ENCODE measurements at regions not wholly inside any gene's neighbourhood (a gene's known extent, or its start where the extent isn't known, plus 50 kb on each side); places are given as distances from the start of the nearest gene placed in this dataset.

- Mint-ChIP-seq H3K4me3 (no peak overlapping the region), H3K27me3 (no peaks in the 10 kb centered on the region), H3K9me3 (no peaks in the 10 kb centered on the region), H3K27ac (peak overlapping the region in 1 of 6 donors; percentile 68), H3K36me3 (peaks cover 7 to 14% of the 10 kb centered on the region in 2 donors), H3K4me1 (no peaks in the 10 kb centered on the region)
- ATAC-seq (ENCODE audit: low read depth in 2 of 2) = no peak
- DNase-seq = no peak
Observed at GRCh38 chr4:128351502-128351901, 63.9 kb upstream of the PGRMC2 start.

- DNase-seq = no peak
- H3K36me3 Mint-ChIP-seq = peaks cover 7 to 20% of the 10 kb centered on the region in 2 donors
- no peak overlapping the region for H3K4me3 Mint-ChIP-seq
- no peak overlapping the region for H3K27ac Mint-ChIP-seq
- H3K4me1 Mint-ChIP-seq = no peaks in the 10 kb centered on the region
- no peaks in the 10 kb centered on the region for H3K9me3 Mint-ChIP-seq
- no peaks in the 10 kb centered on the region for H3K27me3 Mint-ChIP-seq
- no peak for ATAC-seq (ENCODE audit: low read depth in 2 of 2)
Observed at GRCh38 chr4:128350449-128351045, 62.9 kb upstream of the PGRMC2 start.

- Mint-ChIP-seq H3K9me3 (no peaks in the 10 kb centered on the region), H3K4me1 (no peaks in the 10 kb centered on the region), H3K36me3 (peaks cover 7 to 21% of the 10 kb centered on the region in 2 donors), H3K27ac (peak overlapping the region in 1 of 6 donors; percentile 5), H3K4me3 (no peak overlapping the region), H3K27me3 (no peaks in the 10 kb centered on the region)
- no peak for DNase-seq
- no peak for ATAC-seq (ENCODE audit: low read depth in 2 of 2)
Observed at GRCh38 chr4:128349921-128350320, 62.3 kb upstream of the PGRMC2 start.

- H3K4me1 Mint-ChIP-seq = no peaks in the 10 kb centered on the region
- H3K9me3 Mint-ChIP-seq = no peaks in the 10 kb centered on the region
- ATAC-seq (ENCODE audit: low read depth in 2 of 2) (no peak), DNase-seq (no peak)
- H3K36me3 Mint-ChIP-seq = peaks cover 7 to 21% of the 10 kb centered on the region in 2 donors
- no peaks in the 10 kb centered on the region for H3K27me3 Mint-ChIP-seq
- no peak overlapping the region for H3K4me3 Mint-ChIP-seq
- H3K27ac Mint-ChIP-seq = no peak overlapping the region
Observed at GRCh38 chr4:128347930-128348660, 60.5 kb upstream of the PGRMC2 start.

GRCh38 chr4:128347175-128347868 is 59.7 kb upstream of the PGRMC2 start:
- Mint-ChIP-seq H3K27ac (no peak overlapping the region), H3K4me1 (no peaks in the 10 kb centered on the region), H3K4me3 (no peak overlapping the region), H3K9me3 (no peaks in the 10 kb centered on the region), H3K36me3 (peaks cover 7 to 21% of the 10 kb centered on the region in 2 donors), H3K27me3 (no peaks in the 10 kb centered on the region)
- no peak for DNase-seq
- no peak for ATAC-seq (ENCODE audit: low read depth in 2 of 2)

GRCh38 chr4:128346054-128346716 is 58.6 kb upstream of the PGRMC2 start:
- Mint-ChIP-seq H3K36me3 (peaks cover 7 to 21% of the 10 kb centered on the region in 2 donors), H3K9me3 (peaks cover 0 to under 1% (median 0%) of the 10 kb centered on the region in 7 donors), H3K4me3 (no peak overlapping the region), H3K4me1 (no peaks in the 10 kb centered on the region), H3K27me3 (no peaks in the 10 kb centered on the region), H3K27ac (no peak overlapping the region)
- DNase-seq (no peak), ATAC-seq (ENCODE audit: low read depth in 2 of 2) (no peak)

- H3K9me3 Mint-ChIP-seq = peaks cover 0 to 2% (median 0%) of the 10 kb centered on the region in 7 donors
- no peaks in the 10 kb centered on the region for H3K4me1 Mint-ChIP-seq
- H3K27me3 Mint-ChIP-seq = no peaks in the 10 kb centered on the region
- H3K36me3 Mint-ChIP-seq = peaks cover 7 to 21% of the 10 kb centered on the region in 2 donors
- DNase-seq (no peak), ATAC-seq (ENCODE audit: low read depth in 2 of 2) (no peak)
- H3K27ac Mint-ChIP-seq = no peak overlapping the region
- no peak overlapping the region for H3K4me3 Mint-ChIP-seq
Observed at GRCh38 chr4:128345650-128346049, 58.0 kb upstream of the PGRMC2 start.

GRCh38 chr4:128342762-128343161 is 55.1 kb upstream of the PGRMC2 start:
- no peaks in the 10 kb centered on the region for H3K4me1 Mint-ChIP-seq
- H3K27ac Mint-ChIP-seq = peak overlapping the region in 1 of 6 donors; percentile 6
- H3K9me3 Mint-ChIP-seq = peaks cover 0 to 2% (median 0%) of the 10 kb centered on the region in 7 donors
- H3K4me3 Mint-ChIP-seq = no peak overlapping the region
- peaks cover 0 to 12% of the 10 kb centered on the region in 2 donors for H3K36me3 Mint-ChIP-seq
- no peak for ATAC-seq (ENCODE audit: low read depth in 2 of 2)
- no peaks in the 10 kb centered on the region for H3K27me3 Mint-ChIP-seq
- DNase-seq = no peak

GRCh38 chr4:128341634-128342033 is 54.0 kb upstream of the PGRMC2 start:
- no peak for DNase-seq
- H3K27me3 Mint-ChIP-seq = no peaks in the 10 kb centered on the region
- H3K4me3 Mint-ChIP-seq = no peak overlapping the region
- no peak overlapping the region for H3K27ac Mint-ChIP-seq
- ATAC-seq (ENCODE audit: low read depth in 2 of 2) = no peak
- H3K4me1 Mint-ChIP-seq = no peaks in the 10 kb centered on the region
- peaks cover 0 to 7% of the 10 kb centered on the region in 2 donors for H3K36me3 Mint-ChIP-seq
- H3K9me3 Mint-ChIP-seq = peaks cover 0 to 2% (median 0%) of the 10 kb centered on the region in 7 donors

- H3K27me3 Mint-ChIP-seq = no peaks in the 10 kb centered on the region
- peaks cover 0 to 2% (median 0%) of the 10 kb centered on the region in 7 donors for H3K9me3 Mint-ChIP-seq
- ATAC-seq (ENCODE audit: low read depth in 2 of 2) (no peak), DNase-seq (no peak)
- H3K4me3 Mint-ChIP-seq = no peak overlapping the region
- H3K36me3 Mint-ChIP-seq = no peaks in the 10 kb centered on the region
- H3K27ac Mint-ChIP-seq = no peak overlapping the region
- H3K4me1 Mint-ChIP-seq = no peaks in the 10 kb centered on the region
Observed at GRCh38 chr4:128338634-128339355, 51.2 kb upstream of the PGRMC2 start.

GRCh38 chr4:128337863-128338262 is 50.2 kb upstream of the PGRMC2 start:
- ATAC-seq (ENCODE audit: low read depth in 2 of 2) (no peak), DNase-seq (no peak)
- no peak overlapping the region for H3K27ac Mint-ChIP-seq
- H3K27me3 Mint-ChIP-seq = no peaks in the 10 kb centered on the region
- peaks cover 0 to 2% (median 0%) of the 10 kb centered on the region in 7 donors for H3K9me3 Mint-ChIP-seq
- no peak overlapping the region for H3K4me3 Mint-ChIP-seq
- H3K4me1 Mint-ChIP-seq = no peaks in the 10 kb centered on the region
- peaks cover 0 to 2% of the 10 kb centered on the region in 2 donors for H3K36me3 Mint-ChIP-seq
